OCI-LY3 (cell line): ENCODE measurements at regions not wholly inside any gene's neighbourhood (a gene's known extent, or its start where the extent isn't known, plus 50 kb on each side); places are given as distances from the start of the nearest gene placed in this dataset.

Experiments used
- CTCF ChIP-seq: fragments of 200-600, 300-600 bp; sonication (generic); IDR thresholded peaks from 2 replicates; pipeline ENCODE4 v1.5.1; 2014; ENCODE audit warnings: antibody characterized with exemption, low read length, low read depth
- EZH2phosphoT487 ChIP-seq: fragments of 200-600 bp; shearing (Covaris generic); IDR thresholded peaks from 2 replicates; pipeline ENCODE4 v1.6.1; 2018; ENCODE audit warnings: antibody characterized with exemption, mixed run types, low read depth

- TF ChIP-seq EZH2phosphoT487 (no peak), CTCF (no peak)
These were observed 201.2 kb downstream of the THBS2 start for GRCh38 chr6:169052462-169052861.
